ENCODE measurements at regions not wholly inside any gene's neighbourhood (a gene's known extent, or its start where the extent isn't known, plus 50 kb on each side); places are given as distances from the start of the nearest gene placed in this dataset.
"Not testable (repeated sequence)": the region's sequence is repeated elsewhere in the genome, so short reads cannot be mapped to it uniquely, and the experiment has no call there.

DNA sequence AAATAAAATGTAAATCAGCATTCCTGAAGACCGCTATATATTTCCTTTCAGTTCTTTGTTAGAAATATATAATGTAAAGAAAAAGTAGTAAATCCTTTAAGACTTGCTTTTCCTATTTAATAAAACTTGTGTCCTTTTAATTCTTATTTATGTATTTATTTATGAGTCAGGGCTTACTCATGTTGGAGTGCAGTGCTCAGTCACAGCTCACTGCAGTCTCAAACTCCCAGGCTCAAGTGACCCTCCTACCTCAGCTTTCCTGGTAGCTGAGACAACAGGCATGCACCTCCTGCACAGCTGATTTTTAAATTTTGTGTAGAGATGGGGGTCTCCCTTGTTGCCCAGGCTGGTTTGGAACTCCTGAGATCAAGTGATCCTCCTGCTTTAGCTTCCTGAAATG lies 724.5 kb downstream of the ANKRD7 start:
- ChIA-PET CTCF (interaction anchor here (0.6 kb wide), 1 partner anchor 1691 kb away, joined by 3 read pairs; no protein-coding TSS in a partner anchor), POLR2A (ENCODE audit: low non-redundant PET) (no interaction called here)
- DNase-seq (ENCODE audit: low spot score), result no peak
- TF ChIP-seq CTCF (conservative IDR thresholded peaks at IDR 0.05; ENCODE audit: low read depth), result no peak
- no peak overlapping the region for H3K27ac ChIP-seq

GRCh38 chr7:118956285-118956684 lies 731.8 kb downstream of the ANKRD7 start:
- H3K27ac ChIP-seq; POLR2A ChIA-PET (ENCODE audit: low non-redundant PET); DNase-seq (ENCODE audit: low spot score): not testable (repeated sequence)
- CTCF ChIA-PET, result interaction anchor here (0.7 kb wide), 1 partner anchor 1892 kb away, joined by 3 read pairs; no protein-coding TSS in a partner anchor

- ChIA-PET POLR2A (ENCODE audit: low non-redundant PET) (no interaction called here), CTCF (no interaction called here)
- TF ChIP-seq CTCF (conservative IDR thresholded peaks at IDR 0.05; ENCODE audit: low read depth), result no peak
- no peak for DNase-seq (ENCODE audit: low spot score)
- H3K27ac ChIP-seq, result no peak overlapping the region
Observed at GRCh38 chr7:118969370-118969769, 744.9 kb downstream of the ANKRD7 start.

DNA sequence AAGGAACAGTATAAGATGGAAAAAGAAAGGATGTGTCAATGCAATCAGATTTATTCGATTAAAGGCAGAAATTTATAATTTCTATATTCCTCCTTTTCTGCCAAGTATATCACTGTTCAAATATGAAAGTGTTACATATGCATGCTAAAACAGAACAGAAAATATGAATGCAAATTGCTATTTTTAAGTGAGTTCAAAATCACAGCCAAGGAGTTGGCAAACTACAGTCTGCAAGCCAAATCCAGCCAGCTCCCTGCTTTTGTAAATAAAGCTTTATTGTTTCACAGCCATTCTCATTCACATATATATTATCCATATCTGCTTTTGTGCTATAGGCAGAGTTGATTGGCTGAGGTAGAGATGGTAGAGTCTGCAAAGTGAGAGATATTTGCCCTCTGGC lies 747.2 kb downstream of the ANKRD7 start:
- no peak for DNase-seq (ENCODE audit: low spot score)
- no peak overlapping the region for H3K27ac ChIP-seq
- ChIA-PET POLR2A (ENCODE audit: low non-redundant PET) (no interaction called here), CTCF (interaction anchor here (0.6 kb wide), 1 partner anchor 99 kb away, joined by 3 read pairs; no protein-coding TSS in a partner anchor)
- TF ChIP-seq CTCF (conservative IDR thresholded peaks at IDR 0.05; ENCODE audit: low read depth), result no peak

GRCh38 chr7:118974836-118975235 lies 750.3 kb downstream of the ANKRD7 start:
- no peak overlapping the region for H3K27ac ChIP-seq
- ChIA-PET CTCF (no interaction called here), POLR2A (ENCODE audit: low non-redundant PET) (no interaction called here)
- TF ChIP-seq CTCF (conservative IDR thresholded peaks at IDR 0.05; ENCODE audit: low read depth), result no peak
- DNase-seq (ENCODE audit: low spot score), result no peak

DNA sequence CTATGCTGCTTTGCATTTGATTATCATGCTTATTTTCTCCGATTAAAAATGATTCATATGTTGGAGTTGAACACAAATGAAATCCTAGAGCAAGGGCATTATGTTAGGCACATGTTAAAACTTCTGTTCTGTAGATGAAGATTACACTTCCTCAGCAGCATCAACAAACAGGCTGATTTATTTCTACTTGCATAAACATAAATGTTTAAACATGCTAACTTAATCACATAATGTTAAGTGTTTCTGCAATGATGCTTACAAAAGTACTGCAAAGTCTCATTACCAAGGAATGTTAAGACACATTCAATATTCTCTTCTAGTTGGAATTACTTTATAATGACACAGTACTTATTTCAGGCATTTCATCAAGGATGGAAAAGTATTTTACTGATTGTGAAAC lies 770.8 kb downstream of the ANKRD7 start:
- no peak for DNase-seq (ENCODE audit: low spot score)
- no peak overlapping the region for H3K27ac ChIP-seq
- no peak for TF ChIP-seq CTCF (conservative IDR thresholded peaks at IDR 0.05; ENCODE audit: low read depth)
- ChIA-PET POLR2A (ENCODE audit: low non-redundant PET) (no interaction called here), CTCF (no interaction called here)

DNA sequence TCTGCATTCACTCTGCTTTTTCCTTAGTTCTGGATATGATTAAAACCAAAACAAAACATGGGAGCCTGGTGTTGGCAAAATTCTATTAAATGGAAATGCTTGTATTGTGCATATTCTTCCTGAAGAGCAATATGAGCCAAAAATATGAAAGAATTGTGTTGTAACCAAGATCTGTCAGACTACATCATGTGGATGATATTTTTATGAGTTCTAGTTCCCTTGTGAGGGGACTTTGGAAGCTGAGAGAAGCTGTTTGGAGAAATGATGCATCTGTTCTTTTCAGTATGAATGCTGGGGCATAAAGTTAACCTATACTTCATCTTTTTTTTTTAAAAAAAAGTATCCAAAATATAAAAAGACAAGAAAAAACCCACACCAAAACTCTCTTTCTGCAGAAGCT lies 782.7 kb downstream of the ANKRD7 start:
- CTCF ChIA-PET, result no interaction called here
- DNase-seq (ENCODE audit: low spot score), result no peak
- POLR2A ChIA-PET (ENCODE audit: low non-redundant PET), result no interaction called here
- no peak overlapping the region for H3K27ac ChIP-seq
- TF ChIP-seq CTCF (conservative IDR thresholded peaks at IDR 0.05; ENCODE audit: low read depth), result no peak

Data from RWPE1 (cell line).